Ascending aorta (tissue), 2 donors: ENCODE measurements at regions not wholly inside any gene's neighbourhood (a gene's known extent, or its start where the extent isn't known, plus 50 kb on each side); places are given as distances from the start of the nearest gene placed in this dataset.

Experiments
- DNase-seq, 2 donors: peaks; one replicate each; pipeline ENCODE4 v3.0.0-alpha.2; 2019; ENCODE audit warnings: low spot score in 2 of 2
- H3K27ac ChIP-seq, 2 donors: fragments of 200-600 bp; sonication (generic); one replicate each; pipeline ENCODE4 v1.5.1; 2016 to 2017; ENCODE audit warnings: mild to moderate bottlenecking in 1 of 2
- H3K27me3 ChIP-seq: fragments of 200-600 bp; sonication (generic); one replicate; pipeline ENCODE4 v1.5.1; 2017
- H3K36me3 ChIP-seq, 2 donors: fragments of 200-600 bp; sonication (generic); one replicate each; pipeline ENCODE4 v1.5.1; 2016
- H3K4me1 ChIP-seq, 2 donors: fragments of 200-600 bp; sonication (generic); one replicate each; pipeline ENCODE4 v1.5.1; 2016 to 2017; ENCODE audit warnings: mild to moderate bottlenecking in 1 of 2
- H3K4me3 ChIP-seq, 2 donors: fragments of 200-600 bp; sonication (generic); one replicate each; pipeline ENCODE4 v1.5.1; 2016 to 2017; ENCODE audit warnings: mild to moderate bottlenecking in 1 of 2
- H3K9me3 ChIP-seq, 2 donors: fragments of 200-600 bp; sonication (generic); one replicate each; pipeline ENCODE4 v1.5.1; 2016
- CTCF ChIP-seq, 3 experiments: fragments of 200-600 bp in 2 of 3; fragments of 450-650 bp in 1 of 3; sonication (generic) in 2 of 3; IDR thresholded peaks; one replicate each; pipeline ENCODE4 v1.5.1; 2016 to 2019; ENCODE audit warnings: antibody characterized with exemption in 3 of 3, mild to moderate bottlenecking in 1 of 3, moderate library complexity in 1 of 3
- intact Hi-C: fragments of 100-400 bp; cut with DNase I; formaldehyde crosslinking; loops from one replicate; pipeline ENCODE4 v1.15.1; 2023

GRCh38 chr4:189826657-189827056 lies 114.0 kb upstream of the FRG1 start:
- no peaks in the 10 kb centered on the region for H3K9me3 ChIP-seq
- no peaks in the 10 kb centered on the region for H3K27me3 ChIP-seq
- no peak overlapping the region for H3K4me3 ChIP-seq
- H3K36me3 ChIP-seq, result no peaks in the 10 kb centered on the region
- no peak for DNase-seq
- TF ChIP-seq CTCF (IDR thresholded peaks at IDR 0.05), result no peak
- intact Hi-C loops, result no loop called here
- no peak overlapping the region for H3K27ac ChIP-seq
- H3K4me1 ChIP-seq, result no peaks in the 10 kb centered on the region

GRCh38 chr4:189828081-189828697 lies 112.5 kb upstream of the FRG1 start:
- no peaks in the 10 kb centered on the region for H3K27me3 ChIP-seq
- no peak for DNase-seq
- intact Hi-C loops, result no loop called here
- no peak overlapping the region for H3K4me3 ChIP-seq
- no peaks in the 10 kb centered on the region for H3K9me3 ChIP-seq
- no peak overlapping the region for H3K27ac ChIP-seq
- H3K36me3 ChIP-seq, result no peaks in the 10 kb centered on the region
- no peak for TF ChIP-seq CTCF (IDR thresholded peaks at IDR 0.05)
- H3K4me1 ChIP-seq, result no peaks in the 10 kb centered on the region

GRCh38 chr4:189832528-189832927 lies 108.1 kb upstream of the FRG1 start:
- no peak overlapping the region for H3K27ac ChIP-seq
- no peaks in the 10 kb centered on the region for H3K9me3 ChIP-seq
- H3K4me1 ChIP-seq, result no peaks in the 10 kb centered on the region
- TF ChIP-seq CTCF (IDR thresholded peaks at IDR 0.05), result no peak
- H3K4me3 ChIP-seq, result no peak overlapping the region
- intact Hi-C loops, result no loop called here
- H3K36me3 ChIP-seq, result no peaks in the 10 kb centered on the region
- H3K27me3 ChIP-seq, result no peaks in the 10 kb centered on the region
- DNase-seq, result no peak

GRCh38 chr4:189834616-189835015 lies 106.1 kb upstream of the FRG1 start:
- TF ChIP-seq CTCF (IDR thresholded peaks at IDR 0.05), result no peak
- Histone ChIP-seq H3K36me3 (no peaks in the 10 kb centered on the region), H3K4me3 (no peak overlapping the region), H3K27me3 (no peaks in the 10 kb centered on the region), H3K4me1 (no peaks in the 10 kb centered on the region), H3K27ac (no peak overlapping the region), H3K9me3 (no peaks in the 10 kb centered on the region)
- DNase-seq, result no peak
- intact Hi-C loops, result no loop called here

- Histone ChIP-seq H3K4me1 (no peaks in the 10 kb centered on the region), H3K27me3 (no peaks in the 10 kb centered on the region), H3K36me3 (no peaks in the 10 kb centered on the region), H3K4me3 (no peak overlapping the region), H3K9me3 (no peaks in the 10 kb centered on the region), H3K27ac (no peak overlapping the region)
- no peak for TF ChIP-seq CTCF (IDR thresholded peaks at IDR 0.05)
- DNase-seq, result no peak
- intact Hi-C loops, result no loop called here
These were observed 105.2 kb upstream of the FRG1 start for GRCh38 chr4:189835505-189835904.

GRCh38 chr4:189837471-189837870 lies 103.2 kb upstream of the FRG1 start:
- no peak for DNase-seq
- no peak overlapping the region for H3K27ac ChIP-seq
- H3K4me1 ChIP-seq, result no peaks in the 10 kb centered on the region
- no peak overlapping the region for H3K4me3 ChIP-seq
- H3K9me3 ChIP-seq, result no peaks in the 10 kb centered on the region
- no peak for TF ChIP-seq CTCF (IDR thresholded peaks at IDR 0.05)
- no peaks in the 10 kb centered on the region for H3K36me3 ChIP-seq
- no peaks in the 10 kb centered on the region for H3K27me3 ChIP-seq
- intact Hi-C loops, result no loop called here
